Superior temporal gyrus (tissue), 1 donor: ENCODE measurements at regions not wholly inside any gene's neighbourhood (a gene's known extent, or its start where the extent isn't known, plus 50 kb on each side); places are given as distances from the start of the nearest gene placed in this dataset.

Source experiments
- DNase-seq: peaks from one replicate; pipeline ENCODE4 v3.0.0-alpha.2; 2016; ENCODE audit errors: extremely low spot score

- DNase-seq: no peak
Observed at GRCh38 chr10:62653254-62653653, 151.3 kb upstream of the ADO start.

GRCh38 chr10:62654966-62655336 lies 149.6 kb upstream of the ADO start:
- no peak for DNase-seq

GRCh38 chr10:62655337-62655994 lies 149.1 kb upstream of the ADO start:
- no peak for DNase-seq

- DNase-seq: no peak
Observed at GRCh38 chr10:62657244-62657835, 147.2 kb upstream of the ADO start.

- no peak for DNase-seq
Observed at GRCh38 chr10:62658516-62658915, 146.0 kb upstream of the ADO start.

- DNase-seq: no peak
Observed at GRCh38 chr10:62661143-62661542, 143.4 kb upstream of the ADO start.

- no peak for DNase-seq
Observed at GRCh38 chr10:62662486-62662885, 142.0 kb upstream of the ADO start.

- DNase-seq: peak; percentile 80
Observed at GRCh38 chr10:62665771-62666170, 138.7 kb upstream of the ADO start.

- DNase-seq: no peak
Observed at GRCh38 chr10:62666275-62666674, 138.2 kb upstream of the ADO start.

- DNase-seq: no peak
Observed at GRCh38 chr10:62669341-62669740, 135.2 kb upstream of the ADO start.

GRCh38 chr10:62671104-62671503 lies 133.4 kb upstream of the ADO start:
- no peak for DNase-seq

- DNase-seq: no peak
Observed at GRCh38 chr10:62681211-62681940, 123.1 kb upstream of the ADO start.

- DNase-seq: no peak
Observed at GRCh38 chr10:62684911-62685310, 119.6 kb upstream of the ADO start.

GRCh38 chr10:62687230-62687748 lies 117.2 kb upstream of the ADO start:
- no peak for DNase-seq

GRCh38 chr10:62688971-62689700 lies 115.4 kb upstream of the ADO start:
- DNase-seq: no peak

GRCh38 chr10:62689712-62690111 lies 114.8 kb upstream of the ADO start:
- no peak for DNase-seq

GRCh38 chr10:62690703-62691102 lies 113.8 kb upstream of the ADO start:
- DNase-seq: no peak

GRCh38 chr10:62691336-62691735 lies 113.2 kb upstream of the ADO start:
- no peak for DNase-seq

GRCh38 chr10:62692085-62692484 lies 112.4 kb upstream of the ADO start:
- DNase-seq: no peak

- DNase-seq: no peak
Observed at GRCh38 chr10:62693306-62693705, 111.2 kb upstream of the ADO start.

GRCh38 chr10:62694537-62695126 lies 109.9 kb upstream of the ADO start:
- no peak for DNase-seq

GRCh38 chr10:62696798-62697197 lies 107.7 kb upstream of the ADO start:
- DNase-seq: no peak
